ENCODE measurements at regions not wholly inside any gene's neighbourhood (a gene's known extent, or its start where the extent isn't known, plus 50 kb on each side); places are given as distances from the start of the nearest gene placed in this dataset.

- TF ChIP-seq, protein P1, sequence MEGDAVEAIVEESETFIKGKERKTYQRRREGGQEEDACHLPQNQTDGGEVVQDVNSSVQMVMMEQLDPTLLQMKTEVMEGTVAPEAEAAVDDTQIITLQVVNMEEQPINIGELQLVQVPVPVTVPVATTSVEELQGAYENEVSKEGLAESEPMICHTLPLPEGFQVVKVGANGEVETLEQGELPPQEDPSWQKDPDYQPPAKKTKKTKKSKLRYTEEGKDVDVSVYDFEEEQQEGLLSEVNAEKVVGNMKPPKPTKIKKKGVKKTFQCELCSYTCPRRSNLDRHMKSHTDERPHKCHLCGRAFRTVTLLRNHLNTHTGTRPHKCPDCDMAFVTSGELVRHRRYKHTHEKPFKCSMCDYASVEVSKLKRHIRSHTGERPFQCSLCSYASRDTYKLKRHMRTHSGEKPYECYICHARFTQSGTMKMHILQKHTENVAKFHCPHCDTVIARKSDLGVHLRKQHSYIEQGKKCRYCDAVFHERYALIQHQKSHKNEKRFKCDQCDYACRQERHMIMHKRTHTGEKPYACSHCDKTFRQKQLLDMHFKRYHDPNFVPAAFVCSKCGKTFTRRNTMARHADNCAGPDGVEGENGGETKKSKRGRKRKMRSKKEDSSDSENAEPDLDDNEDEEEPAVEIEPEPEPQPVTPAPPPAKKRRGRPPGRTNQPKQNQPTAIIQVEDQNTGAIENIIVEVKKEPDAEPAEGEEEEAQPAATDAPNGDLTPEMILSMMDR (IDR thresholded peaks at IDR 0.05; ENCODE audit: poor library complexity, severe bottlenecking): no peak
- TF ChIP-seq RAD21 (conservative IDR thresholded peaks at IDR 0.05) (peak; percentile 47), EP300 (conservative IDR thresholded peaks at IDR 0.05; ENCODE audit: poor library complexity, severe bottlenecking) (no peak), MXI1 (conservative IDR thresholded peaks at IDR 0.05; ENCODE audit: poor library complexity, severe bottlenecking) (no peak), TAF1 (IDR thresholded peaks at IDR 0.05; ENCODE audit: low read depth) (no peak), EZH2 (IDR thresholded peaks at IDR 0.05; ENCODE audit: borderline replicate concordance, insufficient read depth, low read length, poor library complexity, severe bottlenecking) (no peak), POLR2AphosphoS5 (IDR thresholded peaks at IDR 0.05) (no peak)
- TF ChIP-seq, protein P2, sequence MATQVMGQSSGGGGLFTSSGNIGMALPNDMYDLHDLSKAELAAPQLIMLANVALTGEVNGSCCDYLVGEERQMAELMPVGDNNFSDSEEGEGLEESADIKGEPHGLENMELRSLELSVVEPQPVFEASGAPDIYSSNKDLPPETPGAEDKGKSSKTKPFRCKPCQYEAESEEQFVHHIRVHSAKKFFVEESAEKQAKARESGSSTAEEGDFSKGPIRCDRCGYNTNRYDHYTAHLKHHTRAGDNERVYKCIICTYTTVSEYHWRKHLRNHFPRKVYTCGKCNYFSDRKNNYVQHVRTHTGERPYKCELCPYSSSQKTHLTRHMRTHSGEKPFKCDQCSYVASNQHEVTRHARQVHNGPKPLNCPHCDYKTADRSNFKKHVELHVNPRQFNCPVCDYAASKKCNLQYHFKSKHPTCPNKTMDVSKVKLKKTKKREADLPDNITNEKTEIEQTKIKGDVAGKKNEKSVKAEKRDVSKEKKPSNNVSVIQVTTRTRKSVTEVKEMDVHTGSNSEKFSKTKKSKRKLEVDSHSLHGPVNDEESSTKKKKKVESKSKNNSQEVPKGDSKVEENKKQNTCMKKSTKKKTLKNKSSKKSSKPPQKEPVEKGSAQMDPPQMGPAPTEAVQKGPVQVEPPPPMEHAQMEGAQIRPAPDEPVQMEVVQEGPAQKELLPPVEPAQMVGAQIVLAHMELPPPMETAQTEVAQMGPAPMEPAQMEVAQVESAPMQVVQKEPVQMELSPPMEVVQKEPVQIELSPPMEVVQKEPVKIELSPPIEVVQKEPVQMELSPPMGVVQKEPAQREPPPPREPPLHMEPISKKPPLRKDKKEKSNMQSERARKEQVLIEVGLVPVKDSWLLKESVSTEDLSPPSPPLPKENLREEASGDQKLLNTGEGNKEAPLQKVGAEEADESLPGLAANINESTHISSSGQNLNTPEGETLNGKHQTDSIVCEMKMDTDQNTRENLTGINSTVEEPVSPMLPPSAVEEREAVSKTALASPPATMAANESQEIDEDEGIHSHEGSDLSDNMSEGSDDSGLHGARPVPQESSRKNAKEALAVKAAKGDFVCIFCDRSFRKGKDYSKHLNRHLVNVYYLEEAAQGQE (IDR thresholded peaks at IDR 0.05; ENCODE audit: borderline replicate concordance): no peak
Observed at GRCh38 chr12:126926023-126926594, 1340.9 kb upstream of the TMEM132C start.
